Liver (tissue), 8 donors: ENCODE measurements at regions not wholly inside any gene's neighbourhood (a gene's known extent, or its start where the extent isn't known, plus 50 kb on each side); places are given as distances from the start of the nearest gene placed in this dataset.
"Not testable (repeated sequence)": the region's sequence is repeated elsewhere in the genome, so short reads cannot be mapped to it uniquely, and the experiment has no call there.

Experiments
- DNase-seq: peaks from one replicate; pipeline ENCODE4 v3.0.0-alpha.2; 2017; ENCODE audit warnings: low spot score
- H3K27ac ChIP-seq, 2 donors: one replicate each; pipeline ENCODE4 v1.7.0; 2013; ENCODE audit warnings: inconsistent platforms in 2 of 2, low read length in 2 of 2, control low read depth in 1 of 2, low read depth in 1 of 2, mild to moderate bottlenecking in 1 of 2
- H3K27me3 ChIP-seq, 4 donors: one replicate each; pipeline versions ENCODE4 v1.6.1 to v1.7.0; 2013; ENCODE audit warnings: low read length in 3 of 4, inconsistent platforms in 1 of 4, mild to moderate bottlenecking in 1 of 4, moderate library complexity in 1 of 4; ENCODE audit not compliant: control insufficient read depth in 4 of 4, insufficient read depth in 4 of 4
- H3K36me3 ChIP-seq, 4 donors: one replicate each; pipeline versions ENCODE4 v1.6.1 to v1.7.0; 2013; ENCODE audit warnings: low read length in 3 of 4, mild to moderate bottlenecking in 3 of 4, low read depth in 1 of 4, moderate library complexity in 1 of 4; ENCODE audit not compliant: control insufficient read depth in 4 of 4, insufficient read depth in 3 of 4
- H3K4me1 ChIP-seq, 4 donors: one replicate each; pipeline versions ENCODE4 v1.6.1 to v1.7.0; 2013; ENCODE audit warnings: low read length in 3 of 4, mild to moderate bottlenecking in 3 of 4, moderate library complexity in 1 of 4; ENCODE audit not compliant: control insufficient read depth in 4 of 4, insufficient read depth in 4 of 4
- H3K4me3 ChIP-seq, 3 donors: one replicate each; pipeline versions ENCODE4 v1.6.1 to v1.7.0; 2013; ENCODE audit warnings: low read length in 3 of 3, control low read depth in 1 of 3, low read depth in 1 of 3, mild to moderate bottlenecking in 1 of 3
- H3K9ac ChIP-seq, 2 donors: one replicate each; pipeline ENCODE4 v1.7.0; 2013; ENCODE audit warnings: low read length in 2 of 2, mild to moderate bottlenecking in 2 of 2, moderate library complexity in 2 of 2, control low read depth in 1 of 2, low read depth in 1 of 2
- H3K9me3 ChIP-seq, 4 donors: one replicate each; pipeline versions ENCODE4 v1.6.1 to v1.7.0; 2013; ENCODE audit warnings: low read length in 3 of 4; ENCODE audit not compliant: control insufficient read depth in 4 of 4
- HNF4A ChIP-seq, 2 donors: conservative IDR thresholded peaks; 2 replicates each; pipeline ENCODE4 v1.6.1; 2016; ENCODE audit warnings: antibody characterized with exemption in 2 of 2, mild to moderate bottlenecking in 2 of 2
- HNF4G ChIP-seq: IDR thresholded peaks from 2 replicates; pipeline ENCODE4 v1.6.1; 2016; ENCODE audit warnings: antibody characterized with exemption
- JUND ChIP-seq, 2 donors: IDR thresholded peaks; 2 replicates each; pipeline ENCODE4 v1.6.1; 2016; ENCODE audit warnings: antibody characterized with exemption in 2 of 2
- RAD21 ChIP-seq, 2 donors: IDR thresholded peaks; 2 replicates each; pipeline ENCODE4 v1.6.1; 2016; ENCODE audit warnings: antibody characterized with exemption in 2 of 2, mild to moderate bottlenecking in 2 of 2
- RXRA ChIP-seq, 2 donors: IDR thresholded peaks; 2 replicates each; pipeline ENCODE4 v1.6.1; 2017 to 2018; ENCODE audit warnings: antibody characterized with exemption in 2 of 2, mild to moderate bottlenecking in 1 of 2
- SP1 ChIP-seq: IDR thresholded peaks from 2 replicates; pipeline ENCODE4 v1.6.1; 2018; ENCODE audit warnings: antibody characterized with exemption, mild to moderate bottlenecking
- YY1 ChIP-seq: IDR thresholded peaks from 2 replicates; pipeline ENCODE4 v1.6.1; 2016; ENCODE audit warnings: antibody characterized with exemption, mild to moderate bottlenecking
- WGBS: extraction: QIAGEN DNeasy Blood & Tissue Kit; methylation state at CpG from one replicate; pipeline ENCODE4 v1.1.7; 2013; 5-methylcytosine and 5-hydroxymethylcytosine counted together
- TF ChIP-seq, protein P1 (sequence below): IDR thresholded peaks from 2 replicates; pipeline ENCODE4 v1.6.1; 2016; ENCODE audit warnings: antibody characterized with exemption
- TF ChIP-seq, protein P2 (sequence below): IDR thresholded peaks from 2 replicates; pipeline ENCODE4 v1.6.1; 2016; ENCODE audit warnings: antibody characterized with exemption, mild to moderate bottlenecking
- TF ChIP-seq, protein P3 (sequence below): fragments of 150-350 bp; IDR thresholded peaks from 2 replicates; pipeline ENCODE4 v1.5.1; 2017; ENCODE audit warnings: improper control_type of control experiment, low read depth, low read length; ENCODE audit not compliant: missing input control
- TF ChIP-seq, protein P4 (sequence below): IDR thresholded peaks from 2 replicates; pipeline ENCODE4 v1.6.1; 2016; ENCODE audit warnings: antibody characterized with exemption
- TF ChIP-seq, protein P5 (sequence below): IDR thresholded peaks from 2 replicates; pipeline ENCODE4 v1.6.1; 2016; ENCODE audit warnings: antibody characterized with exemption
- donor health status: healthy.
- donor health status: healthy.
- donor health status: healthy.
- donor health status: healthy.
- donor health status: healthy.

DNA sequence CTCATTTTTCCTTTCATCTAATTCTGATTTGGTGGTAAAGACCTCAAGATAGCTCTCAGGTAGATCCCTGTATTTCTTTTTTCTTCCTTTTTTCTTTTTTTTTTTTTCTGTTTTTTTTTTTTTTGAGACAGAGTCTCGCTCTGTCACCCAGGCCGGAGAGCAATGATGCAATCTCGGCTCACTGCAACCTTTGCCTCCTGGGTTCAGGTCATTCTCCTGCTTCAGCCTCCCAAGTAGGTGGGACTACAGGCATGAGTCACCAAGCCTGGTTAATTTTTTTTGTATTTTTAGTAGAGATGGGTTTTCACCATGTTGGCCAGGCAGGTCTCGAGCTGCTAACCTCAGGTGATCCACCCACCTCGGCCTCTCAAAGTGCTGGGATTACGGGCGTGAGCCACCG, 835.6 kb downstream of the STIM2 start:
- peak; percentile 35 for DNase-seq
- not testable (repeated sequence) for H3K27me3 ChIP-seq, H3K4me3 ChIP-seq, H3K36me3 ChIP-seq, H3K9me3 ChIP-seq
- Histone ChIP-seq H3K4me1 (peaks cover 3 to 12% (median 5%) of the 10 kb centered on the region in 4 donors), H3K9ac (peak overlapping the region in 1 of 2 donors; percentile 26), H3K27ac (peak overlapping the region; percentile 43 to 57)
- TF ChIP-seq RXRA (IDR thresholded peaks at IDR 0.05) = peak; percentile 88 to 94
- peak; percentile 66 for TF ChIP-seq SP1
- peak; percentile 72 for TF ChIP-seq HNF4G
- TF ChIP-seq, protein P1, sequence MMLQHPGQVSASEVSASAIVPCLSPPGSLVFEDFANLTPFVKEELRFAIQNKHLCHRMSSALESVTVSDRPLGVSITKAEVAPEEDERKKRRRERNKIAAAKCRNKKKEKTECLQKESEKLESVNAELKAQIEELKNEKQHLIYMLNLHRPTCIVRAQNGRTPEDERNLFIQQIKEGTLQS = peak; percentile 98
- TF ChIP-seq JUND (IDR thresholded peaks at IDR 0.05) = peak; percentile 99
- peak; percentile 93 to 94 for TF ChIP-seq HNF4A (conservative IDR thresholded peaks at IDR 0.05)
- TF ChIP-seq YY1 = peak; percentile 53
- TF ChIP-seq RAD21 (IDR thresholded peaks at IDR 0.05) = peak; percentile 23 to 26
- WGBS = 46% methylated on average over 8 of the region's 8 CpGs

DNA sequence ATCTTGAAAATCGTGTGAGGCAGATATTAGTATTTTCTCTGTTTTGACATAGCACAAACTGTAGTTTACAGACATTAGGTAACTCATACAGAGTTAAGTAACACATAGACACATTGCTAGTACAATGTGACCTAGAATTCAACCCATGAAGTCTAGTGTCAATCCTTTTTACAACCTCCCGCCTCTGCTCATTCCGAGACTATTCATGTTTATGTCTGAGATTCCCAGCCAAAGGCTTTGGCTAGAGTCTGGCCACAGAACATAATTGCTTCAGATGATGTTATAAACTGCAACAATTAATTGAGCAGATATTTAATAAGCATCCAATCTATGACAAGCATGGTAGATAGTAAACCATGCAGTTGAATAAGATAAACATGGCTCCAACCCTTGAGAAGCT, 841.0 kb downstream of the STIM2 start:
- H3K27ac ChIP-seq = no peak overlapping the region
- no peak overlapping the region for H3K4me3 ChIP-seq
- no peaks in the 10 kb centered on the region for H3K27me3 ChIP-seq
- H3K9ac ChIP-seq = no peak overlapping the region
- H3K9me3 ChIP-seq = no peaks in the 10 kb centered on the region
- whole genome bisulfite sequencing = 31% methylated on average over 3 of the region's 3 CpGs
- H3K36me3 ChIP-seq = no peaks in the 10 kb centered on the region
- peaks cover 0 to 16% (median 6%) of the 10 kb centered on the region in 4 donors for H3K4me1 ChIP-seq
- TF ChIP-seq, protein P1 = no peak
- peak in 1 of 2 donors; percentile 40 for TF ChIP-seq RXRA (IDR thresholded peaks at IDR 0.05)
- no peak for DNase-seq

DNA sequence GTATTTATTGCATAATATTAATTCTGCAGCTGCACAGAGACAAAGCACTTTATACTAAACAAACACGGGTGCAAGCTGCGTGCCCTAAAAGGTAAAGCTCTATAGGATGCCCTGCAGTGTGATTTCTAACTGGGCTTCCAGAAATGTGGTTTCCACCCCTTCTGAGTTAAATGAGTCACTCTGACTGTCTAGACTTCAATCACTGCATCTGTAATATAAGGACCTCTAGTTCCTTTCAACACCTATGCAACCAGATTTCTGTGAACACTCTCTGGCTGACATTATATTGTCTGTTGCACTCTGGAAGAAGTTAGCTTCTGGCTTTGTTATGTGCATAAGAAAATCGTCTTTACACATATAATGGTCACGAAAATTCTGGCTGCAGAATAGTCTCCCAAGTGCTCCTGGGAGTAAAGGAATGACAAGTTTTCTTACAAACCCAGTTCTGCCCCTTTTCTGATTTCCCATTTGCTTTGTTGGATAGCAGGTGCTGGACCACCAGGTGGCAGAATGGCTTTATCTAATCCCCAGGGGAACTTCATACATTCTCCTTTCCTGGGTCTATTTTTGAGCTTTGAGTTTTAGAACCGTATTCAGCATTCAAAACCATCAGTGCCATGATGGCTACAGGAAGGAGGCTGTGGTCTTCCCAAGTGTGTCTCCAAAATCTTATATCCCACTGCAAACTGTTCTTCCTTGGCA, 842.2 kb downstream of the STIM2 start:
- Histone ChIP-seq H3K9me3 (no peaks in the 10 kb centered on the region), H3K9ac (no peak overlapping the region), H3K36me3 (no peaks in the 10 kb centered on the region), H3K4me3 (no peak overlapping the region), H3K27me3 (no peaks in the 10 kb centered on the region), H3K27ac (no peak overlapping the region), H3K4me1 (peaks cover 0 to 14% (median 6%) of the 10 kb centered on the region in 4 donors)
- TF ChIP-seq, protein P2, sequence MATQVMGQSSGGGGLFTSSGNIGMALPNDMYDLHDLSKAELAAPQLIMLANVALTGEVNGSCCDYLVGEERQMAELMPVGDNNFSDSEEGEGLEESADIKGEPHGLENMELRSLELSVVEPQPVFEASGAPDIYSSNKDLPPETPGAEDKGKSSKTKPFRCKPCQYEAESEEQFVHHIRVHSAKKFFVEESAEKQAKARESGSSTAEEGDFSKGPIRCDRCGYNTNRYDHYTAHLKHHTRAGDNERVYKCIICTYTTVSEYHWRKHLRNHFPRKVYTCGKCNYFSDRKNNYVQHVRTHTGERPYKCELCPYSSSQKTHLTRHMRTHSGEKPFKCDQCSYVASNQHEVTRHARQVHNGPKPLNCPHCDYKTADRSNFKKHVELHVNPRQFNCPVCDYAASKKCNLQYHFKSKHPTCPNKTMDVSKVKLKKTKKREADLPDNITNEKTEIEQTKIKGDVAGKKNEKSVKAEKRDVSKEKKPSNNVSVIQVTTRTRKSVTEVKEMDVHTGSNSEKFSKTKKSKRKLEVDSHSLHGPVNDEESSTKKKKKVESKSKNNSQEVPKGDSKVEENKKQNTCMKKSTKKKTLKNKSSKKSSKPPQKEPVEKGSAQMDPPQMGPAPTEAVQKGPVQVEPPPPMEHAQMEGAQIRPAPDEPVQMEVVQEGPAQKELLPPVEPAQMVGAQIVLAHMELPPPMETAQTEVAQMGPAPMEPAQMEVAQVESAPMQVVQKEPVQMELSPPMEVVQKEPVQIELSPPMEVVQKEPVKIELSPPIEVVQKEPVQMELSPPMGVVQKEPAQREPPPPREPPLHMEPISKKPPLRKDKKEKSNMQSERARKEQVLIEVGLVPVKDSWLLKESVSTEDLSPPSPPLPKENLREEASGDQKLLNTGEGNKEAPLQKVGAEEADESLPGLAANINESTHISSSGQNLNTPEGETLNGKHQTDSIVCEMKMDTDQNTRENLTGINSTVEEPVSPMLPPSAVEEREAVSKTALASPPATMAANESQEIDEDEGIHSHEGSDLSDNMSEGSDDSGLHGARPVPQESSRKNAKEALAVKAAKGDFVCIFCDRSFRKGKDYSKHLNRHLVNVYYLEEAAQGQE = no peak
- TF ChIP-seq RAD21 (IDR thresholded peaks at IDR 0.05) = peak; percentile 75 to 79
- TF ChIP-seq, protein P3, sequence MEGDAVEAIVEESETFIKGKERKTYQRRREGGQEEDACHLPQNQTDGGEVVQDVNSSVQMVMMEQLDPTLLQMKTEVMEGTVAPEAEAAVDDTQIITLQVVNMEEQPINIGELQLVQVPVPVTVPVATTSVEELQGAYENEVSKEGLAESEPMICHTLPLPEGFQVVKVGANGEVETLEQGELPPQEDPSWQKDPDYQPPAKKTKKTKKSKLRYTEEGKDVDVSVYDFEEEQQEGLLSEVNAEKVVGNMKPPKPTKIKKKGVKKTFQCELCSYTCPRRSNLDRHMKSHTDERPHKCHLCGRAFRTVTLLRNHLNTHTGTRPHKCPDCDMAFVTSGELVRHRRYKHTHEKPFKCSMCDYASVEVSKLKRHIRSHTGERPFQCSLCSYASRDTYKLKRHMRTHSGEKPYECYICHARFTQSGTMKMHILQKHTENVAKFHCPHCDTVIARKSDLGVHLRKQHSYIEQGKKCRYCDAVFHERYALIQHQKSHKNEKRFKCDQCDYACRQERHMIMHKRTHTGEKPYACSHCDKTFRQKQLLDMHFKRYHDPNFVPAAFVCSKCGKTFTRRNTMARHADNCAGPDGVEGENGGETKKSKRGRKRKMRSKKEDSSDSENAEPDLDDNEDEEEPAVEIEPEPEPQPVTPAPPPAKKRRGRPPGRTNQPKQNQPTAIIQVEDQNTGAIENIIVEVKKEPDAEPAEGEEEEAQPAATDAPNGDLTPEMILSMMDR = peak; percentile 47
- TF ChIP-seq, protein P4, sequence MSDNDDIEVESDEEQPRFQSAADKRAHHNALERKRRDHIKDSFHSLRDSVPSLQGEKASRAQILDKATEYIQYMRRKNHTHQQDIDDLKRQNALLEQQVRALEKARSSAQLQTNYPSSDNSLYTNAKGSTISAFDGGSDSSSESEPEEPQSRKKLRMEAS = no peak
- TF ChIP-seq, protein P5, sequence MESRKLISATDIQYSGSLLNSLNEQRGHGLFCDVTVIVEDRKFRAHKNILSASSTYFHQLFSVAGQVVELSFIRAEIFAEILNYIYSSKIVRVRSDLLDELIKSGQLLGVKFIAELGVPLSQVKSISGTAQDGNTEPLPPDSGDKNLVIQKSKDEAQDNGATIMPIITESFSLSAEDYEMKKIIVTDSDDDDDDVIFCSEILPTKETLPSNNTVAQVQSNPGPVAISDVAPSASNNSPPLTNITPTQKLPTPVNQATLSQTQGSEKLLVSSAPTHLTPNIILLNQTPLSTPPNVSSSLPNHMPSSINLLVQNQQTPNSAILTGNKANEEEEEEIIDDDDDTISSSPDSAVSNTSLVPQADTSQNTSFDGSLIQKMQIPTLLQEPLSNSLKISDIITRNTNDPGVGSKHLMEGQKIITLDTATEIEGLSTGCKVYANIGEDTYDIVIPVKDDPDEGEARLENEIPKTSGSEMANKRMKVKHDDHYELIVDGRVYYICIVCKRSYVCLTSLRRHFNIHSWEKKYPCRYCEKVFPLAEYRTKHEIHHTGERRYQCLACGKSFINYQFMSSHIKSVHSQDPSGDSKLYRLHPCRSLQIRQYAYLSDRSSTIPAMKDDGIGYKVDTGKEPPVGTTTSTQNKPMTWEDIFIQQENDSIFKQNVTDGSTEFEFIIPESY = no peak
- no peak for DNase-seq
- 51% methylated on average over 5 of the region's 5 CpGs for WGBS
